ENCODE measurements at regions not wholly inside any gene's neighbourhood (a gene's known extent, or its start where the extent isn't known, plus 50 kb on each side); places are given as distances from the start of the nearest gene placed in this dataset.

DNA sequence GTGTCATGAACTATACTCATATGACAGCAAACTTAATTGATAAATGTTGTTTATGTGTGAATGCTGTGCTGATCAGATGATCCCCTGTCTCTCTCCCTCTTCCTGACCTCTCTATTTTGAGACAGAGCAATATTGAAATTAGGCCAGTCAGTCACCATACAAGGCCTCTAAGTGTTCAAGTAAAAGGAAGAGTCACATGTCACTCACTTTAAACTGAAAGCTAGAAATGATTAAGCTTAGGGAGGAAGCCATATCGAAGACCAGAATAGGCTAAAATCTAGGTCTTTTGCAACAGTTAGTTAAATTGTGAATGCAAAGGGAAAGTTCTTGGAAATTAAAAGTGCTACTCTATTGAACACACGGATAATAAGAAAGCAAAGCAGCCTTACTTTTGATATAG, 498.6 kb downstream of the ZPLD1 start:
- TF ChIP-seq, protein P1, sequence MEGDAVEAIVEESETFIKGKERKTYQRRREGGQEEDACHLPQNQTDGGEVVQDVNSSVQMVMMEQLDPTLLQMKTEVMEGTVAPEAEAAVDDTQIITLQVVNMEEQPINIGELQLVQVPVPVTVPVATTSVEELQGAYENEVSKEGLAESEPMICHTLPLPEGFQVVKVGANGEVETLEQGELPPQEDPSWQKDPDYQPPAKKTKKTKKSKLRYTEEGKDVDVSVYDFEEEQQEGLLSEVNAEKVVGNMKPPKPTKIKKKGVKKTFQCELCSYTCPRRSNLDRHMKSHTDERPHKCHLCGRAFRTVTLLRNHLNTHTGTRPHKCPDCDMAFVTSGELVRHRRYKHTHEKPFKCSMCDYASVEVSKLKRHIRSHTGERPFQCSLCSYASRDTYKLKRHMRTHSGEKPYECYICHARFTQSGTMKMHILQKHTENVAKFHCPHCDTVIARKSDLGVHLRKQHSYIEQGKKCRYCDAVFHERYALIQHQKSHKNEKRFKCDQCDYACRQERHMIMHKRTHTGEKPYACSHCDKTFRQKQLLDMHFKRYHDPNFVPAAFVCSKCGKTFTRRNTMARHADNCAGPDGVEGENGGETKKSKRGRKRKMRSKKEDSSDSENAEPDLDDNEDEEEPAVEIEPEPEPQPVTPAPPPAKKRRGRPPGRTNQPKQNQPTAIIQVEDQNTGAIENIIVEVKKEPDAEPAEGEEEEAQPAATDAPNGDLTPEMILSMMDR (IDR thresholded peaks at IDR 0.05), result no peak
- no peak for TF ChIP-seq POLR2A (IDR thresholded peaks at IDR 0.05)

Data from body of pancreas (tissue), 4 donors.